D341Med (cell line): ENCODE measurements at regions not wholly inside any gene's neighbourhood (a gene's known extent, or its start where the extent isn't known, plus 50 kb on each side); places are given as distances from the start of the nearest gene placed in this dataset.
A peak's percentile ranks its signal among the peaks of the same experiment; 100 is the strongest.

Experiments
- DNase-seq: peaks from one replicate; pipeline ENCODE4 v3.0.0; 2012; ENCODE audit warnings: low spot score

DNA sequence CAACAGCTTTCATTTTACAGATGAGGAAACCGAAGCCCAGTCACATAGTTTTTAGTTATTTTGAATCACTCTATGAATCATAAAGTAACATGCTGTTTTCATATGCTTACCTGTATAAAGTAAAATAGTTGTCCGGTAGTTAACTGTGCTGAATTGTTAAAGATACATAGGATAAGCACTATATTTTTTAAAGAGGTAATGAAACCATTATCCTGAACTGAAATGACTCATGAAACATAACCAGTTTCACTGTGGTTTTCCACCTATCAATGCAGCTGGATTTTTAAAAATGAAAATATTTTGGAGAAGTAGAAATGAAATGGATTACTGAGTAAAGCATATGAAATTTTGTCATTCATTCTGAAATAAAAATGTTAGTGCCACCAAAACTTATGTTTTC, 655.0 kb downstream of the OLFM4 start:
- no peak for DNase-seq

DNA sequence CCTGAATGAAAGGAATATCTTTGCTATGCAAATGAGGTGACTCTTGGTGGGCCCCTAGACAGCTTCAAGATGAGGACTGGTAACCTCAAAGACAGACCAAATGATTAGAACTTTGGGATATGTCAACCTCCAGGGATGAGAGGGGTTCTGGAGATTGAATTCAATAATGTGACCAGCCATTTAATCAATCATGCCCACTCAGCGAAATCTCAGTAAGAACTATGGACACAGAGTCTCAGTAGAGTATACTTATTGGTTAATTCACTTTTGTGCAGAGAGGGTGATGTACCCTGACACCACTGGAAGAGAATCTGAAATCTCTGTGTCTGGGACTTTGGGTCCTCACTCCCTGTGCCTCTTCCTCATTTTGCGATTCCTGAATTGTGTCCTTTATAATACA, 662.8 kb downstream of the OLFM4 start:
- DNase-seq = no peak

GRCh38 chr13:53694814-53695532, 666.4 kb downstream of the OLFM4 start:
- DNase-seq = peak; percentile 50

GRCh38 chr13:53703371-53704080, 674.9 kb downstream of the OLFM4 start:
- DNase-seq = no peak

DNA sequence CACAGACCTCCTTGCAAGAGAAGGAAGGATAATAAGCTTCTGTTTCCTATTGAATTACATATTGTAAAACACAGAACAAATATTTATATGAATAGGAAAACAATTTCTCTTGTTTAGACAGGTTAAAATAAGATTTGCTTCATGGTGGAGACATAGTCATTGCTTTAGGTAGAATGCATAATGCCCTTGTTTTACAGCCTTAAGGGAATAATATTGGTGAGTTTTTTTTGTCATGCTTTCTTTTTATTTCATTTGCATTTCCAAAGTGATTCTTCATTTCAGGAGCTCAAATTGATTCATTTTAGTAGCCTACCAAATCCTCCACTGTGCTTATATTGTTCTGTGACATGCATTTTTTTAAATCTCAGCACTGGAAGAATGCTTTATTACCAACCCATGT, 690.7 kb downstream of the OLFM4 start:
- DNase-seq = no peak

DNA sequence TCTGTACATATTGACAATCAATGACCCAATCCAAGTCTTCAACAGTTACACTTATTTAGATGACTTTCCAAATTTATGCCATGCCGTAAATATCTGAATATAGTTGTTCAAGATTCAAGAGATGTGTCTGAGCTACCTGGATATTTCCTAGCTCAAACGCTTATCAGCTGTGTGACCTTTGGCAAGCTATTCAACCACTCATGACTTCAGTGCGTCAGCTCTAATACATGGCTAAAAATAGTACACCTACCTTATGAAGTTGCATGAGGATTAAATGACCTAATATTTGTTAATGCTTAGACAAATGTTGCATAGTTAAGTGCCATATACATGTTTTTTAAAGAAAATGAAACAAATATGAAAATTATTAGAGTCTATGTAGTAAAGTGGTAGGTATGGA, 704.1 kb downstream of the OLFM4 start:
- DNase-seq = no peak

DNA sequence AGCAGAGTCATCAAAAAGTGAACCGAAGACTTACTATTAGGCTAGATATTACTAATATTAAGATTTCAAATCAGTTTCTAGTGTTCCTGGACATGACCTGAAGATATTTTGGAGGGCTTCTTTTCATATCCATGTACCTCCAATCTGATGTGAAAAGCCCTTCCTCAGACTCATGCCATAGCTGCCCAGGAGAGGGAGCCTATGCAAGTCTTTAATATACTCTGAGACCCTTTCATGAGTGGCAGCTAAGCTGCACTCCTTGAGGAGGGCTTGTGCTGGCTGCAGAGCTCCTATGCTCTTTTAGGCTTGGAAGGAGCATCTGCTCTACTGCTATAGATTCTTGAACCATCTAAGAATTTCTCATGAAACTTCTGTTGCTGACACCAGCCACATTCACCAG, 715.3 kb downstream of the OLFM4 start:
- DNase-seq = no peak

GRCh38 chr13:53747825-53748224, 719.2 kb downstream of the OLFM4 start:
- no peak for DNase-seq

DNA sequence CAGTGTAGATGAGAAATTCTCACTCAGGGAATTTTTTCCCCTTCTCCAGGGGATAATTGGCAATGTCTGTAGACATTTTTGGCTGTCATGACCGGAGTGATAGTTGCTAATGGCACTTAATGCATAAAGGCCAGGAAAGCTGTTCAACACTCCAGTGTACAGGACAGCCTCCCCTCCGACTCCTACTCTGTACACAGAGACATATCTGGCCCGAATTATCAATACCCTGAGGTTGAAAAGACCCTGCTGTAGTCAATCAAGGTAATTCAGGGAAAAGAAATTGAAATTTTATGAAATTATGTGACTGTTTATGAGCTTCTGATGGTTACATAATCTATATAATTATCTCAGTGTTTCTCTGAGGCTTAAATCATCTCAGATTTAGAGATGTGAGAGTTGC, 720.7 kb downstream of the OLFM4 start:
- no peak for DNase-seq

DNA sequence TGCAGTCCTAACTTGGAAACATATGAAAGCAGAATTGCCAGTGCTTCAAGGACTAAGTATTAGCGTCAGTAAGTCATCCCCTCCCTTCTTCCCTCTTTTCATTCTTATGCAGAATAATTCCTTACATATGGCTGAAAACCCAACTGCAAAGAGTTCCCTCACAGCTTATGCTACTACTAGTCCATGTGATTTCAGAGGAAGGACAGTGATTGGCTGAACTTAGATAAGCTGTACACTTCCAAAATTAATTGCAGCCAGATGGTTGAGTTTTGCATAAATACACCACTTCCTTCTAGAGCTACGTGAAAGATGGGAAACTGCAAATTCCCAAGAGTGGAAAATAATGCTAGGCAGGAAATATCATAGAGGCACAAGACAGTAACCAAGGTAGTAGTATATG, 730.4 kb downstream of the OLFM4 start:
- no peak for DNase-seq

- DNase-seq = no peak
Measured at GRCh38 chr13:53775807-53776206, 747.2 kb downstream of the OLFM4 start.

GRCh38 chr13:53778937-53779336, 750.3 kb downstream of the OLFM4 start:
- no peak for DNase-seq

GRCh38 chr13:53781941-53782340, 753.3 kb downstream of the OLFM4 start:
- DNase-seq = no peak

GRCh38 chr13:53782488-53782961, 753.9 kb downstream of the OLFM4 start:
- DNase-seq = peak; percentile 55

- no peak for DNase-seq
Measured at GRCh38 chr13:53783471-53783870, 754.9 kb downstream of the OLFM4 start.

GRCh38 chr13:53788286-53788685, 759.7 kb downstream of the OLFM4 start:
- DNase-seq = no peak

DNA sequence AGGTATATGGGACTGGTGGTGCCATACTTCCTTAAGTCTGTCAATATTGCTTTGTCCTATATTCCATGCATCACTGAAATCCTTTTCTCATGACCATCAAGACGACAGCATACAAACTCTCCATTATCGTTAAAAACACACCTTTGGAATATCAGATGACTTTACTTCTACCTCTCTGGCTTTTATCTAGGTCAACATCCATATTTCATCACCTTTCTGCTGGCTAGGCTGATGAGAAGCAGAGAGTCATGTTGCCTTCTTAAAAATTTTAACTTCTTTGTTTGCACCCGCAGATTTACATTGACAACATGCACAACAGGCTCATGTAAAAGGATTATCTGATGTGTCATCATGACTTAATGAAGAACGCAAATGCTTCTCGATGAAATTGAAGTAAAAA, 771.4 kb downstream of the OLFM4 start:
- no peak for DNase-seq

GRCh38 chr13:53807251-53807834, 778.7 kb downstream of the OLFM4 start:
- no peak for DNase-seq

DNA sequence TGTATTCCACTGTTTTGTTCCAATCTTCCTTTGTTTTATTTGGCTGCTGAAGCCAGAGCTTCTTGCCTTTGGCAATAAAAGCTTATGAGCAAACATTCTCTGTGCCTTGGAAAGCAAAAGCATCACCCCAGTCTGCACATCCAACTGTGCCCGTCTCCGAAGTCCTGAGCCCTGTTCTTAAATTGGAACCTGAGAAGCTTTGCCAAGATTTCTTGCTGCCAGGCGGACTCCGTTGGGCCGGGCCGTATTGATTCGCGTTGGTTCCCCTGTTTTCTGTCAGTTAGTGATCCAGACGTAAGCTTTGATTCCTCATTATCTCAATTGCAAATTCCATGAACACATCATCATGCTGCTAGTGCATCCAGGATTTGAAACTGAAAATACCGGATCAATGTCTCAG, 793.0 kb downstream of the OLFM4 start:
- no peak for DNase-seq

GRCh38 chr13:53822136-53822535, 793.5 kb downstream of the OLFM4 start:
- DNase-seq = no peak

GRCh38 chr13:53839461-53839860, 810.8 kb downstream of the OLFM4 start:
- no peak for DNase-seq

- DNase-seq = no peak
Measured at GRCh38 chr13:53844473-53845146, 816.0 kb downstream of the OLFM4 start.

- no peak for DNase-seq
Measured at GRCh38 chr13:53847502-53847901, 818.9 kb downstream of the OLFM4 start.
